Smooth muscle cell (in vitro differentiated cells): ENCODE measurements at regions not wholly inside any gene's neighbourhood (a gene's known extent, or its start where the extent isn't known, plus 50 kb on each side); places are given as distances from the start of the nearest gene placed in this dataset.

ENCODE experiments used
- DNase-seq: peaks from one replicate; lab custom pipeline; 2025; ENCODE audit not compliant: unreplicated experiment; lab: John Stamatoyannopoulos, UW
- H2AFZ ChIP-seq: fragments of 200-600 bp; sonication (generic); 2 replicates; pipeline ENCODE4 v1.6.0; 2016; ENCODE audit warnings: antibody characterized with exemption, low read depth, mild to moderate bottlenecking
- H3F3A ChIP-seq: fragments of 200-600 bp; sonication (generic); 2 replicates; pipeline ENCODE4 v1.6.0; 2017; ENCODE audit warnings: antibody characterized with exemption, low read depth
- H3K27ac ChIP-seq: fragments of 200-600 bp; sonication (generic); 2 replicates; pipeline ENCODE4 v1.5.1; 2016; ENCODE audit warnings: low read depth, mild to moderate bottlenecking
- H3K27me3 ChIP-seq: fragments of 200-600 bp; sonication (generic); 2 replicates; pipeline ENCODE4 v1.6.1; 2016; ENCODE audit warnings: low read depth, mild to moderate bottlenecking
- H3K36me3 ChIP-seq: fragments of 200-600 bp; sonication (generic); 2 replicates; pipeline ENCODE4 v1.5.1; 2016; ENCODE audit warnings: low read depth
- H3K4me1 ChIP-seq: fragments of 200-600 bp; sonication (generic); 2 replicates; pipeline ENCODE4 v1.5.1; 2016; ENCODE audit warnings: low read depth
- H3K4me2 ChIP-seq: fragments of 200-600 bp; sonication (generic); 2 replicates; pipeline ENCODE4 v1.6.0; 2016; ENCODE audit warnings: mild to moderate bottlenecking
- H3K4me3 ChIP-seq: fragments of 200-600 bp; sonication (generic); 2 replicates; pipeline ENCODE4 v1.5.1; 2016; ENCODE audit warnings: mild to moderate bottlenecking
- H3K79me2 ChIP-seq: fragments of 200-600 bp; sonication (generic); 2 replicates; pipeline ENCODE4 v1.6.0; 2016; ENCODE audit warnings: low read depth, mild to moderate bottlenecking
- H3K9ac ChIP-seq: fragments of 200-600 bp; sonication (generic); 2 replicates; pipeline ENCODE4 v1.6.0; 2016; ENCODE audit warnings: low read depth
- H3K9me3 ChIP-seq: fragments of 200-600 bp; sonication (generic); replicated peaks from 2 replicates; pipeline ENCODE4 v1.5.1; 2016; ENCODE audit warnings: low read depth
- H4K20me1 ChIP-seq: fragments of 200-600 bp; sonication (generic); 2 replicates; pipeline ENCODE4 v1.6.0; 2016; ENCODE audit warnings: low read depth
- WGBS: methylation state at CpG from one replicate; pipeline ENCODE4 v1.1.7; 2016; ENCODE audit warnings: low lambda C conversion rate; 5-methylcytosine and 5-hydroxymethylcytosine counted together
- TF ChIP-seq, protein P1 (sequence below): fragments of 200-600 bp; sonication (generic); IDR thresholded peaks from 2 replicates; pipeline ENCODE4 v1.5.1; 2017; ENCODE audit warnings: borderline replicate concordance, mild to moderate bottlenecking, antibody characterized with exemption; ENCODE audit not compliant: insufficient read depth, poor library complexity, severe bottlenecking

DNA sequence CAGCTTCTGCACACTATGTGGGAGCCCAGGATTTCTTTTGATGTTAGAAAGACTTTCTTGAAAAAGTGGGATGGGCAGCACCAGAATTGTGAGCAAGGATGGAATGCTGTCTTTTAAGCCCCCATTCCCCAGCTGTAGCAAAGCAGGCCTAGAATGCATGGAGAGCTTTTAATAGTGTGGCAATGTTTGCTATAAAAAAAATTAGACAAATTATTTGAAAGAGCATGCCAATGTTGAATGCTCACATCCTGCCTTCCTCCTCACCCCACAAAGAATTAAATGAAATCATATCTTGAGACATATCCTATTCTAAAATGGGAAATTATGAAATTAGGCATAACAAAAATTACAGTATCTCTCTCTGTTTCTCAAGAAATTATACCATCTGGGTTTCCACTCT is 154.7 kb downstream of the C11orf91 start:
- H3K79me2 ChIP-seq, result no peaks in the 10 kb centered on the region
- no peaks in the 10 kb centered on the region for H3K36me3 ChIP-seq
- H3K27ac ChIP-seq, result no peak overlapping the region
- no peak for DNase-seq
- no peaks in the 10 kb centered on the region for H3K4me1 ChIP-seq
- no peak overlapping the region for H3K4me3 ChIP-seq
- TF ChIP-seq, protein P1, sequence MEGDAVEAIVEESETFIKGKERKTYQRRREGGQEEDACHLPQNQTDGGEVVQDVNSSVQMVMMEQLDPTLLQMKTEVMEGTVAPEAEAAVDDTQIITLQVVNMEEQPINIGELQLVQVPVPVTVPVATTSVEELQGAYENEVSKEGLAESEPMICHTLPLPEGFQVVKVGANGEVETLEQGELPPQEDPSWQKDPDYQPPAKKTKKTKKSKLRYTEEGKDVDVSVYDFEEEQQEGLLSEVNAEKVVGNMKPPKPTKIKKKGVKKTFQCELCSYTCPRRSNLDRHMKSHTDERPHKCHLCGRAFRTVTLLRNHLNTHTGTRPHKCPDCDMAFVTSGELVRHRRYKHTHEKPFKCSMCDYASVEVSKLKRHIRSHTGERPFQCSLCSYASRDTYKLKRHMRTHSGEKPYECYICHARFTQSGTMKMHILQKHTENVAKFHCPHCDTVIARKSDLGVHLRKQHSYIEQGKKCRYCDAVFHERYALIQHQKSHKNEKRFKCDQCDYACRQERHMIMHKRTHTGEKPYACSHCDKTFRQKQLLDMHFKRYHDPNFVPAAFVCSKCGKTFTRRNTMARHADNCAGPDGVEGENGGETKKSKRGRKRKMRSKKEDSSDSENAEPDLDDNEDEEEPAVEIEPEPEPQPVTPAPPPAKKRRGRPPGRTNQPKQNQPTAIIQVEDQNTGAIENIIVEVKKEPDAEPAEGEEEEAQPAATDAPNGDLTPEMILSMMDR, result no peak
- no peaks in the 10 kb centered on the region for H3K9me3 ChIP-seq
- H3K9ac ChIP-seq, result no peak overlapping the region
- H3K4me2 ChIP-seq, result no peak overlapping the region
- H3K27me3 ChIP-seq, result no peaks in the 10 kb centered on the region
- no peaks in the 10 kb centered on the region for H3F3A ChIP-seq
- H2AFZ ChIP-seq, result no peak overlapping the region
- no peaks in the 10 kb centered on the region for H4K20me1 ChIP-seq

DNA sequence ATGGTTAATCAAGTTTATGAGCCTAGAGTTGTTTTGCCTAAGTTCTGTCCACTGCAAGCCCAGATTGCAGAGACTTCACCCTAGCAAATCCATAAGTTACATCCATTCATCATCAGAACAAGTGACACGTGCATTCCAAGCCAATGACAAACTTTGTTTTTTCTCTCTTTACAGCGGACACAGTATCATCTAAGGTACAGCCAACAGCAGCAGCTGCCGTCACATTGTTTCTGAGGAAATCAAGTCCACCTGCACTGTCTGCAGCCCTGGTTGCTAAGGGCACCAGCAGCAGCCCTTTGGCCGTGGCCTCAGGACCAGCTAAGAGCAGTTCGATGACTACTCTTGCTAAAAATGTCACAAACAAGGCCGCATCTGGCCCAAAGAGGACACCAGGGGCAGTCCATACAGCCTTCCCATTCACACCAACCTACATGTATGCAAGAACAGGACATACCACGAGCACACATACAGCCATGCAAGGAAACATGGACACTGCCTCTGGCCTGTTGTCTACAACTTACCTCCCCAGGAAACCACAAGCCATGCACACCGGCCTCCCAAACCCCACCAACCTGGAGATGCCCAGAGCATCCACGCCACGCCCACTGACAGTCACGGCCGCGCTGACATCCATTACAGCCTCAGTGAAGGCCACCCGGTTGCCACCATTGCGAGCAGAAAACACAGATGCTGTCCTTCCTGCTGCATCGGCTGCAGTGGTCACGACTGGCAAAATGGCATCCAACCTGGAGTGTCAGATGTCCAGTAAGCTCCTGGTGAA is 155.8 kb downstream of the C11orf91 start:
- H3K79me2 ChIP-seq, result no peaks in the 10 kb centered on the region

DNA sequence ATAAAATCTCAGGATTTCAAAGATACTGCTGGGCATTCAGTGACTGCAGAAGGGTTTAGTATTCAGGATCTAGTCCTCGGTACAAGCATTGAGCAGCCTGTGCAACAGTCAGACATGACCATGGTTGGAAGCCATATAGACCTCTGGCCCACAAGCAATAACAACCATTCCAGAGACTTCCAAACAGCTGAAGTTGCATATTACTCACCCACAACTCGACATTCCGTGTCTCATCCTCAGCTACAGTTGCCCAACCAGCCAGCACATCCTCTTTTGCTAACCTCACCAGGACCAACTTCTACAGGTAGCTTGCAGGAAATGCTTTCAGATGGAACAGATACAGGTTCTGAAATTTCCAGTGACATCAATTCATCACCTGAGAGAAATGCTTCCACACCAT is 156.8 kb downstream of the C11orf91 start:
- Histone ChIP-seq H3K27ac (no peak overlapping the region), H3F3A (no peaks in the 10 kb centered on the region), H3K4me2 (no peak overlapping the region), H3K27me3 (no peaks in the 10 kb centered on the region), H3K36me3 (no peaks in the 10 kb centered on the region), H3K4me1 (no peaks in the 10 kb centered on the region), H3K4me3 (no peak overlapping the region), H3K9me3 (no peaks in the 10 kb centered on the region), H4K20me1 (no peaks in the 10 kb centered on the region), H3K79me2 (no peaks in the 10 kb centered on the region), H3K9ac (no peak overlapping the region), H2AFZ (no peak overlapping the region)
- TF ChIP-seq, protein P1, result no peak
- 81% methylated on average over 3 of the region's 3 CpGs for WGBS
- DNase-seq, result no peak

More for the DNA sequence above, 155.8 kb downstream of the C11orf91 start:
- Histone ChIP-seq H3K27me3 (no peaks in the 10 kb centered on the region), H3K9ac (no peak overlapping the region), H3F3A (no peaks in the 10 kb centered on the region), H3K9me3 (no peaks in the 10 kb centered on the region), H4K20me1 (no peaks in the 10 kb centered on the region), H3K4me2 (no peak overlapping the region), H3K4me3 (no peak overlapping the region), H3K4me1 (no peaks in the 10 kb centered on the region), H3K27ac (no peak overlapping the region), H3K36me3 (no peaks in the 10 kb centered on the region), H2AFZ (no peak overlapping the region)
- 95% methylated on average over 17 of the region's 17 CpGs for WGBS
- TF ChIP-seq, protein P1, result no peak
- no peak for DNase-seq

DNA sequence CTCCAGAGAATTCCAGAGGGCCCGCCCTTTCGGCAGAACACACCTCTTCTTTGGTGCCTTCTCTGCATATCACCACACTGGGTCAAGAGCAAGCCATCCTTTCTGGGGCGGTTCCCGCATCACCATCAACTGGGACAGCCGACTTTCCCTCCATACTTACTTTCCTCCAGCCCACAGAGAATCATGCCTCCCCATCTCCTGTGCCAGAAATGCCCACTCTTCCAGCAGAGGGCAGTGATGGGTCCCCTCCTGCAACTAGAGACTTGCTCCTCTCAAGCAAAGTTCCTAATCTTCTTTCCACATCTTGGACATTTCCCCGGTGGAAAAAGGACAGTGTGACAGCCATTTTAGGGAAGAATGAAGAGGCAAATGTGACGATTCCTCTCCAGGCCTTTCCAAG is 157.7 kb downstream of the C11orf91 start:
- no peaks in the 10 kb centered on the region for H3K27me3 ChIP-seq
- no peak for DNase-seq
- H3F3A ChIP-seq, result no peaks in the 10 kb centered on the region
- no peak overlapping the region for H3K9ac ChIP-seq
- H3K9me3 ChIP-seq, result no peaks in the 10 kb centered on the region
- no peak overlapping the region for H3K4me2 ChIP-seq
- WGBS, result 63% methylated on average over 7 of the region's 7 CpGs
- H3K36me3 ChIP-seq, result no peaks in the 10 kb centered on the region
- TF ChIP-seq, protein P1, result peak; percentile 53
- no peak overlapping the region for H3K4me3 ChIP-seq
- H3K79me2 ChIP-seq, result no peaks in the 10 kb centered on the region
- no peaks in the 10 kb centered on the region for H4K20me1 ChIP-seq
- no peak overlapping the region for H3K27ac ChIP-seq
- no peak overlapping the region for H2AFZ ChIP-seq
- no peaks in the 10 kb centered on the region for H3K4me1 ChIP-seq
